WTC11 (cell line): ENCODE measurements at regions not wholly inside any gene's neighbourhood (a gene's known extent, or its start where the extent isn't known, plus 50 kb on each side); places are given as distances from the start of the nearest gene placed in this dataset.

Experiments used
- ATAC-seq: fragments of 200-7000 bp; cut with Tn5 transposase; 2 replicates; pipeline ENCODE4 v1.10.0; 2021; ENCODE audit warnings: mild to moderate bottlenecking, moderate library complexity
- CTCF ChIA-PET: fragments of 300-600 bp; sonication (Branson Sonifier 250); formaldehyde crosslinking; loops from one replicate; lab custom pipeline; 2021; ENCODE audit warnings: antibody characterized with exemption; lab: Charles Lee
- POLR2A ChIA-PET: fragments of 350-600 bp; sonication (Branson Sonifier 250); formaldehyde crosslinking; loops from one replicate; lab custom pipeline; 2021; ENCODE audit warnings: antibody characterized with exemption; lab: Charles Lee
- DNase-seq: peaks from one replicate; pipeline ENCODE4 v3.0.0; 2021; ENCODE audit warnings: low spot score
- H3K27ac Mint-ChIP-seq: 2 replicates; pipeline ENCODE4 v1.8.0; 2021; ENCODE audit warnings: mixed read lengths
- H3K27me3 Mint-ChIP-seq: 2 replicates; pipeline ENCODE4 v1.8.0; 2021; ENCODE audit warnings: low read depth, mild to moderate bottlenecking, moderate library complexity, mixed read lengths
- H3K36me3 Mint-ChIP-seq: 2 replicates; pipeline ENCODE4 v1.8.0; 2021; ENCODE audit warnings: mixed read lengths
- H3K4me1 Mint-ChIP-seq: 2 replicates; pipeline ENCODE4 v1.8.0; 2022; ENCODE audit warnings: mixed read lengths
- H3K4me3 Mint-ChIP-seq: 2 replicates; pipeline ENCODE4 v1.8.0; 2021; ENCODE audit warnings: mild to moderate bottlenecking, moderate library complexity, mixed read lengths
- H3K9me3 Mint-ChIP-seq: 2 replicates; pipeline ENCODE4 v1.8.0; 2021; ENCODE audit warnings: mixed read lengths
- ATF1 ChIP-seq: sonication (generic); formaldehyde crosslinking; IDR thresholded peaks from 2 replicates; pipeline ENCODE4 v1.8.1; 2023; ENCODE audit warnings: mild to moderate bottlenecking, moderate library complexity, missing genetic modification reagents
- E2F5 ChIP-seq: sonication (generic); formaldehyde crosslinking; IDR thresholded peaks from 2 replicates; pipeline ENCODE4 v1.8.1; 2022; ENCODE audit warnings: mild to moderate bottlenecking, moderate library complexity, missing genetic modification reagents
- EMX1 ChIP-seq: fragments of 250-450 bp; sonication (Bioruptor Pico); IDR thresholded peaks from 2 replicates; pipeline ENCODE4 v1.8.0; 2021; ENCODE audit warnings: mild to moderate bottlenecking
- FOXP4 ChIP-seq: sonication (generic); formaldehyde crosslinking; IDR thresholded peaks from 2 replicates; pipeline ENCODE4 v1.8.0; 2022; ENCODE audit warnings: mild to moderate bottlenecking, missing genetic modification reagents
- GABPB1 ChIP-seq: sonication (generic); formaldehyde crosslinking; IDR thresholded peaks from 2 replicates; pipeline ENCODE4 v1.8.1; 2023; ENCODE audit warnings: mild to moderate bottlenecking, missing genetic modification reagents
- GTF2I ChIP-seq: fragments of 250-450 bp; sonication (Bioruptor Pico); conservative IDR thresholded peaks from 2 replicates; pipeline ENCODE4 v1.4.0; 2021; ENCODE audit warnings: mild to moderate bottlenecking
- IRF2 ChIP-seq: sonication (generic); formaldehyde crosslinking; IDR thresholded peaks from 2 replicates; pipeline ENCODE4 v1.8.0; 2022; ENCODE audit warnings: low read depth, missing genetic modification reagents, borderline replicate concordance
- JUN ChIP-seq: sonication (generic); formaldehyde crosslinking; IDR thresholded peaks from 2 replicates; pipeline ENCODE4 v1.8.0; 2023; ENCODE audit warnings: mild to moderate bottlenecking, missing genetic modification reagents
- NFATC4 ChIP-seq: fragments of 250-450 bp; sonication (Bioruptor Pico); IDR thresholded peaks from 2 replicates; pipeline ENCODE4 v1.9.0; 2021; ENCODE audit warnings: mild to moderate bottlenecking
- PREB ChIP-seq: sonication (generic); formaldehyde crosslinking; IDR thresholded peaks from 2 replicates; pipeline ENCODE4 v1.8.1; 2022; ENCODE audit warnings: mild to moderate bottlenecking, missing genetic modification reagents, moderate library complexity, borderline replicate concordance
- SMAD4 ChIP-seq: sonication (generic); formaldehyde crosslinking; IDR thresholded peaks from 2 replicates; pipeline ENCODE4 v1.8.0; 2022; ENCODE audit warnings: mild to moderate bottlenecking, missing genetic modification reagents
- SOX15 ChIP-seq: fragments of 250-450 bp; sonication (Bioruptor Pico); IDR thresholded peaks from 2 replicates; pipeline ENCODE4 v1.9.0; 2021; ENCODE audit warnings: mild to moderate bottlenecking
- TCF7 ChIP-seq: sonication (generic); formaldehyde crosslinking; IDR thresholded peaks from 2 replicates; pipeline ENCODE4 v1.8.0; 2022; ENCODE audit warnings: mild to moderate bottlenecking, low read depth, missing genetic modification reagents, moderate library complexity
- ZNF317 ChIP-seq: sonication (generic); formaldehyde crosslinking; IDR thresholded peaks from 2 replicates; pipeline ENCODE4 v1.8.1; 2023; ENCODE audit warnings: low read depth, mild to moderate bottlenecking, moderate library complexity, missing genetic modification reagents, borderline replicate concordance
- ZNF416 ChIP-seq: fragments of 250-450 bp; sonication (Bioruptor Pico); IDR thresholded peaks from 2 replicates; pipeline ENCODE4 v1.9.0; 2021; ENCODE audit warnings: mild to moderate bottlenecking, inconsistent platforms
- ZSCAN18 ChIP-seq: fragments of 250-450 bp; sonication (Bioruptor Pico); IDR thresholded peaks from 2 replicates; pipeline ENCODE4 v2.1.2; 2022; ENCODE audit warnings: mild to moderate bottlenecking, moderate library complexity
- TF ChIP-seq, protein P1 (sequence below): sonication (generic); formaldehyde crosslinking; IDR thresholded peaks from 2 replicates; pipeline ENCODE4 v1.8.0; 2022; ENCODE audit warnings: mild to moderate bottlenecking, missing genetic modification reagents
- TF ChIP-seq, protein P2 (sequence below): sonication (generic); formaldehyde crosslinking; IDR thresholded peaks from 2 replicates; pipeline ENCODE4 v1.8.1; 2022; ENCODE audit warnings: low read depth, mild to moderate bottlenecking, moderate library complexity, missing genetic modification reagents, borderline replicate concordance
- TF ChIP-seq, protein P3 (sequence below): fragments of 250-450 bp; sonication (Bioruptor Pico); IDR thresholded peaks from 2 replicates; pipeline ENCODE4 v1.9.0; 2021; ENCODE audit warnings: mild to moderate bottlenecking
- TF ChIP-seq, protein P4 (sequence below): sonication (generic); formaldehyde crosslinking; IDR thresholded peaks from 2 replicates; pipeline ENCODE4 v1.8.0; 2022; ENCODE audit warnings: missing genetic modification reagents

- no peak overlapping the region for H3K4me3 Mint-ChIP-seq
- peaks cover 9% of the 10 kb centered on the region for H3K36me3 Mint-ChIP-seq
- peaks cover 10% of the 10 kb centered on the region for H3K4me1 Mint-ChIP-seq
- DNase-seq (no peak), ATAC-seq (no peak)
- POLR2A ChIA-PET = no interaction called here
- peaks cover 16% of the 10 kb centered on the region for H3K9me3 Mint-ChIP-seq
- TF ChIP-seq GTF2I (CRISPR knock-in tag) (no peak), EMX1 (CRISPR knock-in tag) (no peak), PREB (CRISPR knock-in tag) (no peak), FOXP4 (no peak), ZNF416 (no peak), ZSCAN18 (no peak), GABPB1 (no peak), TCF7 (no peak), IRF2 (no peak), ATF1 (CRISPR knock-in tag) (no peak), NFATC4 (no peak), E2F5 (no peak), JUN (CRISPR knock-in tag) (no peak)
- TF ChIP-seq, protein P1, sequence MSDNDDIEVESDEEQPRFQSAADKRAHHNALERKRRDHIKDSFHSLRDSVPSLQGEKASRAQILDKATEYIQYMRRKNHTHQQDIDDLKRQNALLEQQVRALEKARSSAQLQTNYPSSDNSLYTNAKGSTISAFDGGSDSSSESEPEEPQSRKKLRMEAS (CRISPR knock-in tag) = no peak
- TF ChIP-seq, protein P2, sequence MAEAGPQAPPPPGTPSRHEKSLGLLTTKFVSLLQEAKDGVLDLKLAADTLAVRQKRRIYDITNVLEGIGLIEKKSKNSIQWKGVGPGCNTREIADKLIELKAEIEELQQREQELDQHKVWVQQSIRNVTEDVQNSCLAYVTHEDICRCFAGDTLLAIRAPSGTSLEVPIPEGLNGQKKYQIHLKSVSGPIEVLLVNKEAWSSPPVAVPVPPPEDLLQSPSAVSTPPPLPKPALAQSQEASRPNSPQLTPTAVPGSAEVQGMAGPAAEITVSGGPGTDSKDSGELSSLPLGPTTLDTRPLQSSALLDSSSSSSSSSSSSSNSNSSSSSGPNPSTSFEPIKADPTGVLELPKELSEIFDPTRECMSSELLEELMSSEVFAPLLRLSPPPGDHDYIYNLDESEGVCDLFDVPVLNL (CRISPR knock-in tag) = no peak
- TF ChIP-seq, protein P3, sequence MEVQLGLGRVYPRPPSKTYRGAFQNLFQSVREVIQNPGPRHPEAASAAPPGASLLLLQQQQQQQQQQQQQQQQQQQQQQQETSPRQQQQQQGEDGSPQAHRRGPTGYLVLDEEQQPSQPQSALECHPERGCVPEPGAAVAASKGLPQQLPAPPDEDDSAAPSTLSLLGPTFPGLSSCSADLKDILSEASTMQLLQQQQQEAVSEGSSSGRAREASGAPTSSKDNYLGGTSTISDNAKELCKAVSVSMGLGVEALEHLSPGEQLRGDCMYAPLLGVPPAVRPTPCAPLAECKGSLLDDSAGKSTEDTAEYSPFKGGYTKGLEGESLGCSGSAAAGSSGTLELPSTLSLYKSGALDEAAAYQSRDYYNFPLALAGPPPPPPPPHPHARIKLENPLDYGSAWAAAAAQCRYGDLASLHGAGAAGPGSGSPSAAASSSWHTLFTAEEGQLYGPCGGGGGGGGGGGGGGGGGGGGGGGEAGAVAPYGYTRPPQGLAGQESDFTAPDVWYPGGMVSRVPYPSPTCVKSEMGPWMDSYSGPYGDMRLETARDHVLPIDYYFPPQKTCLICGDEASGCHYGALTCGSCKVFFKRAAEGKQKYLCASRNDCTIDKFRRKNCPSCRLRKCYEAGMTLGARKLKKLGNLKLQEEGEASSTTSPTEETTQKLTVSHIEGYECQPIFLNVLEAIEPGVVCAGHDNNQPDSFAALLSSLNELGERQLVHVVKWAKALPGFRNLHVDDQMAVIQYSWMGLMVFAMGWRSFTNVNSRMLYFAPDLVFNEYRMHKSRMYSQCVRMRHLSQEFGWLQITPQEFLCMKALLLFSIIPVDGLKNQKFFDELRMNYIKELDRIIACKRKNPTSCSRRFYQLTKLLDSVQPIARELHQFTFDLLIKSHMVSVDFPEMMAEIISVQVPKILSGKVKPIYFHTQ (CRISPR knock-in tag) = no peak
- CTCF ChIA-PET = no interaction called here
- H3K27ac Mint-ChIP-seq = no peak overlapping the region
- H3K27me3 Mint-ChIP-seq = no peaks in the 10 kb centered on the region
Observed at GRCh38 chr5:108606185-108606584, 141.5 kb upstream of the FER start.

DNA sequence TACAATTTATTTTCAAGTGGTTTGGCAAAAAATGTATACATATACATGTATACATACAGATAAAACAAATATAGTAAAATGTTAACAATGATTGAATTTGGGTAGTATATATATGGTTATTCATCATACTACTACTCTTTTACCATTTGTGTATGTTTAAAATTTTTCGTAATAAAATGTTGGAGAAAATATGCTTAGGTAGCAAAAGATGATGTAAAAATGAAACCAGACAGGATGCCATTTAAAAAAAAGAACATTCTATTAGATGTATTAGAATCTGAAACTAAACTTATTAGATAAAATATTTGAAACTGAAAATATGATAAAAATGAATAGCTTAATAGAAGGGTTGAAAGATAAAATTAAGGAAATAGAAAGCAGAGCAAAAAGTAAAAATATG lies 144.9 kb upstream of the FER start:
- no peak for DNase-seq
- H3K27ac Mint-ChIP-seq = no peak overlapping the region
- H3K9me3 Mint-ChIP-seq = 0 out of 2 replicates have a peak, but pooled peaks cover under 1% of the 10 kb centered on the region
- H3K4me1 Mint-ChIP-seq = peaks cover 5% of the 10 kb centered on the region
- TF ChIP-seq, protein P4, sequence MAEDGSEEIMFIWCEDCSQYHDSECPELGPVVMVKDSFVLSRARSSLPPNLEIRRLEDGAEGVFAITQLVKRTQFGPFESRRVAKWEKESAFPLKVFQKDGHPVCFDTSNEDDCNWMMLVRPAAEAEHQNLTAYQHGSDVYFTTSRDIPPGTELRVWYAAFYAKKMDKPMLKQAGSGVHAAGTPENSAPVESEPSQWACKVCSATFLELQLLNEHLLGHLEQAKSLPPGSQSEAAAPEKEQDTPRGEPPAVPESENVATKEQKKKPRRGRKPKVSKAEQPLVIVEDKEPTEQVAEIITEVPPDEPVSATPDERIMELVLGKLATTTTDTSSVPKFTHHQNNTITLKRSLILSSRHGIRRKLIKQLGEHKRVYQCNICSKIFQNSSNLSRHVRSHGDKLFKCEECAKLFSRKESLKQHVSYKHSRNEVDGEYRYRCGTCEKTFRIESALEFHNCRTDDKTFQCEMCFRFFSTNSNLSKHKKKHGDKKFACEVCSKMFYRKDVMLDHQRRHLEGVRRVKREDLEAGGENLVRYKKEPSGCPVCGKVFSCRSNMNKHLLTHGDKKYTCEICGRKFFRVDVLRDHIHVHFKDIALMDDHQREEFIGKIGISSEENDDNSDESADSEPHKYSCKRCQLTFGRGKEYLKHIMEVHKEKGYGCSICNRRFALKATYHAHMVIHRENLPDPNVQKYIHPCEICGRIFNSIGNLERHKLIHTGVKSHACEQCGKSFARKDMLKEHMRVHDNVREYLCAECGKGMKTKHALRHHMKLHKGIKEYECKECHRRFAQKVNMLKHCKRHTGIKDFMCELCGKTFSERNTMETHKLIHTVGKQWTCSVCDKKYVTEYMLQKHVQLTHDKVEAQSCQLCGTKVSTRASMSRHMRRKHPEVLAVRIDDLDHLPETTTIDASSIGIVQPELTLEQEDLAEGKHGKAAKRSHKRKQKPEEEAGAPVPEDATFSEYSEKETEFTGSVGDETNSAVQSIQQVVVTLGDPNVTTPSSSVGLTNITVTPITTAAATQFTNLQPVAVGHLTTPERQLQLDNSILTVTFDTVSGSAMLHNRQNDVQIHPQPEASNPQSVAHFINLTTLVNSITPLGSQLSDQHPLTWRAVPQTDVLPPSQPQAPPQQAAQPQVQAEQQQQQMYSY (CRISPR knock-in tag) = no peak
- TF ChIP-seq SOX15 (CRISPR knock-in tag) (no peak), SMAD4 (CRISPR knock-in tag) (no peak), ZNF317 (CRISPR knock-in tag) (no peak)
- TF ChIP-seq, all 79 proteins: peak for 0
- Mint-ChIP-seq H3K4me3 (no peak overlapping the region), H3K27me3 (no peaks in the 10 kb centered on the region), H3K36me3 (no peaks in the 10 kb centered on the region)
- ChIA-PET POLR2A (no interaction called here), CTCF (interaction anchor here (0.7 kb wide), 1 partner anchor 563 kb away, joined by 3 read pairs; no protein-coding TSS in a partner anchor)
- no peak for ATAC-seq
